Stimulated activated memory B cell treated with anti-CD40 and anti-IgM and Interleukin-4, amounts not matched to agents 10 μg/mL and 1 μg/mL and 100 μg/mL, for 72 hours (primary cell): ENCODE measurements at regions not wholly inside any gene's neighbourhood (a gene's known extent, or its start where the extent isn't known, plus 50 kb on each side); places are given as distances from the start of the nearest gene placed in this dataset.

Source experiments
- ATAC-seq: fragments of 150-1000 bp; cut with Tn5 transposase; 2 replicates; pipeline ENCODE4 v1.10.0; 2021
- H3K27ac Mint-ChIP-seq: one replicate; pipeline ENCODE4 v1.8.0; 2022; ENCODE audit warnings: mild to moderate bottlenecking, mixed read lengths
- H3K27me3 Mint-ChIP-seq: one replicate; pipeline ENCODE4 v1.8.0; 2022; ENCODE audit warnings: mixed read lengths
- H3K36me3 Mint-ChIP-seq: one replicate; pipeline ENCODE4 v1.8.0; 2022; ENCODE audit warnings: mixed read lengths
- H3K4me1 Mint-ChIP-seq: one replicate; pipeline ENCODE4 v1.8.0; 2022; ENCODE audit warnings: mixed read lengths
- H3K4me3 Mint-ChIP-seq: one replicate; pipeline ENCODE4 v1.8.0; 2022; ENCODE audit warnings: mild to moderate bottlenecking, moderate library complexity, mixed read lengths
- H3K9me3 Mint-ChIP-seq: one replicate; pipeline ENCODE4 v1.8.0; 2022; ENCODE audit warnings: mixed read lengths

DNA sequence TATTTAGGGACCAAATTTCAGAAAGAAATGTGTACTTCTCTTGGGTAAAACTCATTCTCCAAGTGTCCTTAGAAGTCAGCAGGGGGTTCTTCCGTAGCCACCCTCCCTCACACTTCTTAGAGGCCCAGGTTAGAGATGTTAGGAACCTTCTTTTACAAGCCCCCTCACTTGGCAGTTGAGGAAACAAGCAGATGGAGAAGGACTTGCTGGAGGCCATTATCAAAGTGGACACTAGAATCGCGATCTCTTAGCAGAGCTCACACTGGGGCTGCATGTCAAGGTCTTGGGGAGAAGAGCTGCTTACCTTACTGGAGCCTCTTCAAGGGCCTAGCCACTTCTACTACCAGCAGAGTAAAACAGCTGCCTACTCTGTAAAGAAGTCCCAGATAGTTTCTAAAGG is 69.4 kb upstream of the POLG start:
- no peak for ATAC-seq
- no peak overlapping the region for H3K4me3 Mint-ChIP-seq
- H3K27me3 Mint-ChIP-seq = peaks cover 86% of the 10 kb centered on the region
- no peaks in the 10 kb centered on the region for H3K36me3 Mint-ChIP-seq
- no peaks in the 10 kb centered on the region for H3K9me3 Mint-ChIP-seq
- peaks cover 48% of the 10 kb centered on the region for H3K4me1 Mint-ChIP-seq
- no peak overlapping the region for H3K27ac Mint-ChIP-seq

DNA sequence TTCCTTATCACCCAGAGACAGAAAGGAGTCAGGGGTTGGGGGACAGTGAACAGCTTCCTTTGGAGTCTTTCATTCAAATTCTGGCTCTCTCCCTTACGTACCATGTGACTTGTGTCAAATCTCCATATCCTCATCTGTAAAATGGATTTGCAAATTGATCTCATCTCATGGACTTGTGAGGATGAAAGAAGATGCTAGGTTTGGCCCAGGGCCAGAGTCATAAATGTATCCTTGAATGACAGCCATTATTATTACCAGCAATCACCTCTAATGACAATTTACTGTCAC is 67.8 kb upstream of the POLG start:
- Mint-ChIP-seq H3K9me3 (no peaks in the 10 kb centered on the region), H3K4me3 (no peak overlapping the region), H3K27ac (no peak overlapping the region), H3K4me1 (peaks cover 32% of the 10 kb centered on the region), H3K27me3 (peaks cover 85% of the 10 kb centered on the region), H3K36me3 (no peaks in the 10 kb centered on the region)
- ATAC-seq = no peak

DNA sequence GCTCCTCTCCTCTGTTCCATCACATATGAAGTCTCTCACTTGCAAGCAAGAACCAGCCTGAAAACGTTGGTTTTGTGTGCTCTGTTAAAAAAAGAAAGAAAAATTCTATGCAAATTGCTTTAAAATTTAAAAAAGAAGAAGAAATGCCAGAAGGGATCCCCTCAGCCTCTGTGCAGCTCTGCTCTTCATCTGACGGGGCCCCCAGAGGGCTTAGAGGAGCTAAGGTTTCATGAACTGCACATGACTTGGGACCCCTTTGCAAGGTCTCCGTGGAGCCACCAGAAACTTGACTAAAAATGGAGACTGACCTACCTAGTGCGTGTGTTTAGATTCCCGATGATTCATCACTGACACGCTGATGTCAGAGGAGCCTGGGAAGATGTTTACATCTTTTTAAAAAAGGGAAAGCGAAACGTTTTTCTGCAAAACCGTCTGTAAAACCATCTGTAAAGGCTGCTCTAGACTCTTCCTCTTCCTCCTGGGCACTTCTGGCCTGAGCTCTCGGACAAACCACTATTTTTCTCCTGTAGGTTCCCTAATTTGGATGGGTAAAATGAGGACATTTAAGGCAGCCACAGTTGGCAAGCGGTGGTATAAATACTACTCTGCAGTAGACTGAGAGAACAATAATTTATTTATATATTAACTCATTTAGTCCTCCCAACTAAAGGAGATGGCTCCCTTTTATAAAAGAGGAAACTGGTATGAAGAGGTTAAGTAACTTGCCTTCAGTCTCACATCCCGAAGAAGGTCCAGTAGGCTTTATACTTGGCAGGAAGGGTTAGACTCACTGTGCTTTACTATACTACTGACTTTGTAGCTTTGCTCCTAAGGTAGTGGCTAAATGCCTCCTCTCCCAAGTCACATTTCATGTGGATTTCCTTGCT is 67.2 kb upstream of the POLG start:
- no peak overlapping the region for H3K27ac Mint-ChIP-seq
- ATAC-seq = no peak

DNA sequence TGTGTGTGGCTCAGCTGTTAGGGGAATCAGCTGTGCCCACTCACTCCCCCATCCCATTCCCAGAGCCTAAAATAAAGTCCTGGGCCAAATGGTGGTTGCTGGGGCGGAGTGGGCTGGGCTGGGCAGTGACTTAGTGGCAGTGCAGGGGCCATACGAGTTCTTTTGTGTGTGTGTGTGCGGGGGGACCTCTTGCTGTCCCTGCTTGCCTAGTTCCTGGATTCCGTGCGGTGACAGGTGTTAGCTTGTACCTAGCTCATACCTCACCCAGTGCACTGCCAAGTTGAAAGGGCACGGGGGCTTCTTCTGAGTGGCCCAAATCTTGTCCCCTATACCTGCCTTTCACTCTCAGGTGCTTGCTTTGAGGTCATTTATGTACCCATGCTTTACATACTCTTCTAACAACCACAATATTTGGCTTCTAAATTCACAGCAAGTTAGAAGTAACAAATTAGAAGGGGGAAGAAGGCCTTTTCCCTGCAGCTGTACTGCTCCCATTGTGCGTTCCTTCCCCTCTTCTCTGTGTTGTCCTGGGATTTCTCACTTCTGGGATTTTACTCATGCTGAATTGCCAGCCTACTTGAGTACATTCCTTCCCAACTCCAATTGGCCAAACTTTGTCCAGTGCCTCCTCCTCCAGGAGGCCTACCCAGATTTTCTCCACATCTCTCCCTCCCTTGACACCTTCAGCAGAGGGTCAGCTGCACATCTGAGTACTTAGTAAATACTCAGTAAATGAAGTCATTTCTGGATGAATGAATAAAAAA is 66.3 kb upstream of the POLG start:
- ATAC-seq = no peak
- Mint-ChIP-seq H3K27me3 (peaks cover 85% of the 10 kb centered on the region), H3K27ac (no peak overlapping the region), H3K9me3 (no peaks in the 10 kb centered on the region), H3K4me3 (no peak overlapping the region), H3K36me3 (no peaks in the 10 kb centered on the region), H3K4me1 (peaks cover 17% of the 10 kb centered on the region)

More for the DNA sequence above, 67.2 kb upstream of the POLG start:
- no peaks in the 10 kb centered on the region for H3K9me3 Mint-ChIP-seq
- H3K4me3 Mint-ChIP-seq = no peak overlapping the region
- peaks cover 26% of the 10 kb centered on the region for H3K4me1 Mint-ChIP-seq
- H3K27me3 Mint-ChIP-seq = peaks cover 85% of the 10 kb centered on the region
- H3K36me3 Mint-ChIP-seq = no peaks in the 10 kb centered on the region

DNA sequence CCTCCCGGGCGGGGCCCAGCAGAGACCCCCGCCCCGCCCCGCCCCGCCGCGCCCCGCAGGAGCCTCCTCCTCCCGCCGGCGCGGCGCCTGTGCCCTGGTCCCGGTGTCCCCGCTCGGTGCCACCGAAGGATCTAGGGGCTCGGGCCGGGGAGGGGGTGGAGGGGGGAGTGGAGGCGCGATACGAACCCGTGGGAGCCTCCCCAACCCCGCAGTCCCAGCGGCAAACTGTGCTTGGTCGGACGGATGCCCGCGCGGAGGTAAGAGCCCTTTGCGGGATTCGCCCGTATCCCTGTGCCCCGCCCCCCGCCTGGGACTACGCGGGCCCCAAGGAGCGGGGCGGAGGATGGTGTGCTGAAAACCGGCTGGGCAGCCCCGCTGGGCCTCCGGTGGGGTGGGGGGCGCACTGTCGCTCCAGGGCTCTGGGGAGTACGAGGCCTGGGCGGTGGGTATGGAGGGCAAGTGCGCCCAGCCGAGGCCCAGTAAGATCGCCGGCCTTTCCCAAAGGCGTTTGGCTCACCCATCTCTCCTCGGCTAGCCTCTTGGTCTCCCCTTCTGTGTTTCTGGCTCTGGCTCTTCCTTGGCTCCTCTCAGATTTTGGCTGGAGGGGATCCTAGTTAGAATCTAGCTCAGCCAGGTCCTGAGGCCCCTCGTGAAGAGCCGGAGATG is 65.6 kb upstream of the POLG start:
- H3K36me3 Mint-ChIP-seq = no peaks in the 10 kb centered on the region
- no peaks in the 10 kb centered on the region for H3K9me3 Mint-ChIP-seq
- ATAC-seq = peak; percentile 24
- peaks cover 85% of the 10 kb centered on the region for H3K27me3 Mint-ChIP-seq
- H3K4me1 Mint-ChIP-seq = peaks cover 17% of the 10 kb centered on the region
- H3K27ac Mint-ChIP-seq = no peak overlapping the region
- peak overlapping the region; percentile 74 for H3K4me3 Mint-ChIP-seq

DNA sequence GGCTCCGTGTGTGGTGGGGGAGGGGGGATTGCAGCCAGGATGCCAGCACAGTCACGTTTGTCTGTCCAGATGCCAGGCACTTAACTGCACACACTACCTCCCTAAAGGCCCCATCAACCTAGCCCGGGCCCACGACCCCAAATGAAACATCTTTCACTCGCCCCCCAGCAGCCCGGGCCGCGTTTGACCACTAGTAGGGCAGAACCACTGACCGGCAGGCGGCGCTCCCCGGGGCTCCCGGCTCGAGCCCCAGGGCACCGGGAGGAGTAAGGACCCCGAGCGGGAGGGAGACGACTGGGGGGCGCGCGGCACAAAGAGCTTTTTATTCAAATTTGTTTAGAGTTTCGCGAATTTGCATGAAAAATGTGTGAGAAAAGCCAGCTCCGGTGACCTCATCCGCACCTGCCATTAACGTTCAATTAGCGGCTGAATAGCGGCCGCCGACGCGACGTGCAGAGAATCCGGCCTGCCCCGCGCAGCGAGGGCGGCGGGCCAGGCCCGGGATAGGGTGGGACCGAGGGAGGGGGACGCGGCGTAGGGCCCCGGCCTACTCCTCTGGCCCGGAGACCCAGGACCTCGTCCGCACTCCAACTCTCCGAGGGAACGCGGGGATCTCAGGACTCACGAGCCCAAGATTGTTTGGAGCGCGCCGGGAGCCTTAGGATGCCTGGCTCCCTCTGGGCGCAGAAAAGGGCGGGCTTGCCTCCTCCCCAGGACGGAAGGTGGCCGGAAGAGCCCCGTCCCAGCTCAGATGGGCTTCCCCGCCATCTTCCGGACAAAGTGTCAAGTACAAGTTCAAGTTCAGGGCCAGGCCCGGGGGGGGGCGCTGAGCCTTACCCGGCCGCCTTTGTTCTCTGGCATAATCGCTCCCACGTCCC is 64.9 kb upstream of the POLG start:
- Mint-ChIP-seq H3K27me3 (peaks cover 85% of the 10 kb centered on the region), H3K4me3 (peak overlapping the region; percentile 74), H3K4me1 (peaks cover 17% of the 10 kb centered on the region), H3K36me3 (no peaks in the 10 kb centered on the region), H3K27ac (no peak overlapping the region), H3K9me3 (no peaks in the 10 kb centered on the region)
- ATAC-seq = peak; percentile 70

DNA sequence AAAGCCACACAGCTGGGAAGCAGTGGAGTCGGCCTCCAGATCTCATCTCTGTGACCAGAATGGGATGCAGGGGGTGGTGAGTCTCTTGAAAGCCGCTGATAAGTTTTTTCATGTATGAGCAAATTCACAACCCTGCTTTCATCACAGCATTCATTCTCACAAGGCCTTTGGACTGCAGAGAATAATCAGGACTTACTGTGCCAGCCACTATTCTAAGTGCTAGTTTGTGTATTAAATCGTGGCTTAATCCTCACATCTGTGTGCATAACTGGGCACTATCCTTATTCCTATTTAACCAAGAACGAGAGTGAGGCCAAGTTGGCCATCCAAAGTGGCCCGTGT is 64.2 kb upstream of the POLG start:
- Mint-ChIP-seq H3K27ac (no peak overlapping the region), H3K4me1 (peaks cover 17% of the 10 kb centered on the region), H3K9me3 (no peaks in the 10 kb centered on the region), H3K36me3 (no peaks in the 10 kb centered on the region), H3K27me3 (peaks cover 82% of the 10 kb centered on the region), H3K4me3 (peak overlapping the region; percentile 74)
- ATAC-seq = no peak

DNA sequence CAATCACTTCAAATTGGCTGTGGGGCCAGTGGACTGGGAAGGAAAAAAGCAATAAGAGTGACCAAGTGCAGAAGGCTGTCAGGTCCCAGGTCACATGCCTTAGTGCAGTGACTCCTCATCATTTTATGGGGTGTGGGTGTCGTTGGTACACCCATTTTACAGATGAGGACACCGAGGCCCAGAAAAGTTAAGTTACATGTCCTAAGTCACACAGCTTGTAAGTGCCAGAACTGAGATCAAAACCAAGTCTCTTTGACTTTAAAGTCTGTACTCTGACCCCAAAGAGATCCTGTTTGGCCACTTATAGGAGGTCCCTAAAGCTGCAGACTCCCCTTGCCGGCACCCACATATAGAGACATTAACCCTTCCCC is 63.0 kb upstream of the POLG start:
- peaks cover 73% of the 10 kb centered on the region for H3K27me3 Mint-ChIP-seq
- H3K9me3 Mint-ChIP-seq = no peaks in the 10 kb centered on the region
- ATAC-seq = no peak
- H3K36me3 Mint-ChIP-seq = no peaks in the 10 kb centered on the region
- peaks cover 17% of the 10 kb centered on the region for H3K4me1 Mint-ChIP-seq
- H3K27ac Mint-ChIP-seq = no peak overlapping the region
- no peak overlapping the region for H3K4me3 Mint-ChIP-seq

DNA sequence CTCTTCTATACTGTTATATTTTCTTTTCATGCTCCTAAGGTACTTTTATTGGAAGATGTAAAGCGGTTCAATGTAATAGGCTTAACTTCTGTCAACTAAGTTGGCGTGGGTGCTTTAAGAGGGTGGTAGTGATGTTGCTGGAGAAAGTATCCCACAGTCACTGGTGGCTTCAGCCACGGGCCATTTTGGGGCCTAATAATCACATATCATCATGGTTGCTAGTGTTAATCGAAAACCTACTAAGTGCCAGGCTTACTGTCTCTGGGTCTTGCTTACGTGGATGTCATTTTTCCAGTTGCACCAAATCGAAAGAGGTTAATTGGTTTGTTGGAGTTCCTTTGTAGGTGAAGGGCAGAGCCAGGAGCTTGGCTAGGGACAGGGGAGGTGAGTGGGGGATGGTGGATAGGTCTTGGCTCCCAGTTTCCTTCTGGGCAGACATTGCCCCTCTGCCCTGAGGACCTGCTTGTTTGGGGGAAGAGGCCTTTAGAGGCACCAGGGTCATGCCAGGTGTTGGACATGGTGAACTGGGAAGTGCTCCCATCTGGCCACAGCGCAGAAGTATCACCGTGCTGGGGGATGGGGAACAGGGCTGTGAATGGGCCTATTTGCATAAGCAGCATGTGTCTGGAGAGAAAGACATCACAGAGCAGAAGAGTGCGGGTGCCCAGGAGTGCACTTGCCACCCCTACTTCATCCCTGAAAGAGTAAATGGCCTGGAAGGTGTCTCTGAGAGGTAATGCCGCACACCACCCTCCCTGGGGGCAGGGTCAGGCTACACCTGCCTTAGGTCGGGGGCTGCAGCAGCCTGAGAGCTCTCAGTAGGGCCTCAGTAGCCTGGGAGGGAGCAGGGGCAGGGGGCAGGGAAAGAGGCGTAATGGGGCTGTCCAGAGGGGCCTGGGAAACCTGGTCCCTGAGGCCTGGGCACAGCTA is 62.4 kb upstream of the POLG start:
- no peaks in the 10 kb centered on the region for H3K36me3 Mint-ChIP-seq
- no peak overlapping the region for H3K4me3 Mint-ChIP-seq
- peaks cover 73% of the 10 kb centered on the region for H3K27me3 Mint-ChIP-seq
- no peak overlapping the region for H3K27ac Mint-ChIP-seq
- H3K4me1 Mint-ChIP-seq = peaks cover 16% of the 10 kb centered on the region
- H3K9me3 Mint-ChIP-seq = no peaks in the 10 kb centered on the region
- ATAC-seq = no peak

DNA sequence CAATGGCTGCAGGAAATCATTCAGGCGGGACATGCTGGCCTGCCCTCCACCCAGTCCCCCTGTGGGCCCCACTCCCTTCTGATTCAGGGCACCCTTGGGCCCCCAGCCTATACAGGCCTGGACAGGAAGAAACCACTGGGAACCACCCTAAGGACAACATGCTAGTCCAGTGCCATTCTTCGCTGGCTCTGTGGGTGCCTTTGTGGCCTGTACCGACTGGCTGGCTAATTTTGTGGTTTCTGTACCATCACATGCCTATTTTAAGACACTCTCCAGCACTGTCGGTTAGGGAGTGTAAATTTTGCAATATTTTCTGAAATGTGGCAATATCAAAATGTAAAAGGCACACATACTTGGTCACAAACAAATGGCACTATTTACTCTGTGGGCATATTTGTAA is 61.4 kb upstream of the POLG start:
- peaks cover 6% of the 10 kb centered on the region for H3K4me1 Mint-ChIP-seq
- no peak overlapping the region for H3K27ac Mint-ChIP-seq
- peaks cover 73% of the 10 kb centered on the region for H3K27me3 Mint-ChIP-seq
- no peak overlapping the region for H3K4me3 Mint-ChIP-seq
- no peaks in the 10 kb centered on the region for H3K9me3 Mint-ChIP-seq
- H3K36me3 Mint-ChIP-seq = no peaks in the 10 kb centered on the region
- ATAC-seq = no peak

DNA sequence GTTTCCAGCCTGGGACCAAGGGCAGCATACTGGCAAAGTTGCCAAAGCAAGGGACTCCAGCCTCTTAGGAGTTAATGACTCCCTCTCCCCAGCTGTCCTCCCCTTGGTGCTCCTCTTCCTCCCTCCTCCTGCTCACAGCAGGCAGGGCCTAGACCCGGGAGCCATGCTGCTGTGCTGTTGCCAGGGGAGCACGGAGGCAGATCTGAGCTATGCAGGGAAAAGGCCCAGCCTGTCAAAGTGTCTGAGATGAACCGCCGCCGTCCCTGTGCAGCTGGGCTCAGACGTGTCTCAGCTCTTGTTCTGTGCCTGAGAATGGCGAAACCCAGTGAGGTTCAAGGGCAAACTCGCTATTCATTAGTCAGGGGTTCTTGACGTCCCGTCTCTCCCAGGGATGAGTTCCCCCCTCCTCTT is 60.8 kb upstream of the POLG start:
- H3K4me3 Mint-ChIP-seq = no peak overlapping the region
- no peaks in the 10 kb centered on the region for H3K9me3 Mint-ChIP-seq
- H3K27me3 Mint-ChIP-seq = peaks cover 72% of the 10 kb centered on the region
- H3K4me1 Mint-ChIP-seq = peaks cover 2% of the 10 kb centered on the region
- H3K27ac Mint-ChIP-seq = no peak overlapping the region
- ATAC-seq = no peak
- no peaks in the 10 kb centered on the region for H3K36me3 Mint-ChIP-seq

DNA sequence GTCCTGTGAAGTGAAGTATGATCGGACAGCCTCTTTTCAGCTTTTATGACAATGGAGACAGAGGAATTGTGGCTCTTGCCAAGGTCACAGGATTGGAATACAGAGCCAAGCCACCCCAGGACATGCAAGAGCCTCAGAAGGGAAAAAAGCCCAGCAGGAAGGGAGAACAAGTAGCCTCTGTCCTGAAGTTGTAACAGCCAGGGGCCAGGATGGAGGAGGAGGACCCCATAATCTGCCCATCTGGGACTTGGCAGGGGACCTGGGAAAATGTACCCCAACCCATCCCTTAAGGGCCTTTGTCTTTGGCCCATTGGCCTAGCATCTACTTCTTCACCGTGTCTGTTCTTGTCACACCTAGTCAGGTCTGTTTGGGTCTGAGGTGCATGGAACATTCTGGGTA is 60.4 kb upstream of the POLG start:
- H3K4me1 Mint-ChIP-seq = no peaks in the 10 kb centered on the region
- no peaks in the 10 kb centered on the region for H3K9me3 Mint-ChIP-seq
- H3K27ac Mint-ChIP-seq = no peak overlapping the region
- H3K4me3 Mint-ChIP-seq = no peak overlapping the region
- ATAC-seq = no peak
- no peaks in the 10 kb centered on the region for H3K36me3 Mint-ChIP-seq
- H3K27me3 Mint-ChIP-seq = peaks cover 74% of the 10 kb centered on the region

DNA sequence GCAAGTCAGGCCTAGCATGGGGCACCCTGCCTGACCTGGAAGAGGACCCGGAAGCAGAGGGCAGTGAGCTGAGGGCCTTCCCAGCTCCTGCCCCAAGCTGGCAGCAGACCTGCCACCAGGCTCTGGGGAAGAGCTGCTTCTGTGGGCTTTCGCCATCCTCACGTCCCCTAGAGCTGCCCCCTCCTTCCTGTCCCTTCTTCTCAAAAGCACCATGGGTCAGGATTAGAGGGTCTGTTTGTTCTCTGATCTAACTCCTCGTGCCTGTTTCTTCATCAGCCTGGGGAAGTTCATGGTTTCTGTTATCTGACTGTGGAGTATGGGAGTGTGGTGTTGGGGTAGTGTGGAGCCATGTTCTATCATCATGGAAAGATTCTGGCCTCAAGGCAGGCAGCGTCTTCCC is 58.4 kb upstream of the POLG start:
- no peaks in the 10 kb centered on the region for H3K9me3 Mint-ChIP-seq
- no peak overlapping the region for H3K4me3 Mint-ChIP-seq
- H3K4me1 Mint-ChIP-seq = no peaks in the 10 kb centered on the region
- ATAC-seq = no peak
- no peaks in the 10 kb centered on the region for H3K36me3 Mint-ChIP-seq
- H3K27ac Mint-ChIP-seq = no peak overlapping the region
- peaks cover 72% of the 10 kb centered on the region for H3K27me3 Mint-ChIP-seq

DNA sequence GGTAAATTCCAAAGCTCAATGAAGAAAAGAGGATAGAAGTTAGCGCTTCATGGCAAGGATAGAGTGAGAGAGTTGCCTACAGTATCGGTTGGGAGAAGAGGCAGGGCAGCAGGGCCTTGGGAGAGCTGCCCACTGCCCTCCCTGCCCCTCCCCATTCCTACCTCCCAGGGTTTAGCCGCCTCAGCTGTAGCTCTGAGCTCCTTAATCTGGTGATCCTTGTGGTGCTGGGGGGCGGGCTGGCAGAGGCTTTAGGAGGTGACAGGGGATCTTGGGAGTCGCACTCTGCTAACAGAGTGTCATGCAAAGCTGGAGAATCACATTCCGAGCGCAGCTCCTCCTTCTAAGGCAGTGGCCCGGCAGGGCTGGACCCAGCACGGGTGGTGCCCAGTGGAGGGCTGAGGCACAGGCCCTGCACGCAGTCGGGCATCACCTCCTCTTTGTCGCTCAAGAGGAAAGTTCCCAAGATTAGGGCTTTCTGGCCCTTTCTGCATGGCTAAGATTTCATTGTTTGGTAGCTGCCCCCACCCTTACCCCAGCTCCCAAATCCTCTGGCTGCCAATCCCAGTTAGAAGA is 57.1 kb upstream of the POLG start:
- no peak for ATAC-seq
- no peaks in the 10 kb centered on the region for H3K4me1 Mint-ChIP-seq
- H3K36me3 Mint-ChIP-seq = no peaks in the 10 kb centered on the region
- no peaks in the 10 kb centered on the region for H3K9me3 Mint-ChIP-seq
- peaks cover 60% of the 10 kb centered on the region for H3K27me3 Mint-ChIP-seq
- H3K27ac Mint-ChIP-seq = no peak overlapping the region
- H3K4me3 Mint-ChIP-seq = no peak overlapping the region
